ENCODE measurements at regions not wholly inside any gene's neighbourhood (a gene's known extent, or its start where the extent isn't known, plus 50 kb on each side); places are given as distances from the start of the nearest gene placed in this dataset.

GRCh38 chr4:64166365-64166764 lies 242.9 kb downstream of the TECRL start:
- Mint-ChIP-seq H3K36me3 (no peaks in the 10 kb centered on the region), H3K9me3 (peaks cover 0 to 12% (median 7%) of the 10 kb centered on the region in 3 donors), H3K27ac (no peak overlapping the region)

GRCh38 chr4:64158648-64159326 lies 250.5 kb downstream of the TECRL start:
- peaks cover 0 to 6% (median 0%) of the 10 kb centered on the region in 3 donors for H3K9me3 Mint-ChIP-seq
- ChIA-PET POLR2A (no interaction called here), CTCF (no interaction called here)
- no peaks in the 10 kb centered on the region for H3K27me3 ChIP-seq (replicated peaks in 1 of 2; ENCODE audit: control insufficient read depth in 2 of 2, extremely low read depth in 1 of 2, insufficient read depth in 2 of 2, low read length in 1 of 2)
- H3K36me3 Mint-ChIP-seq: no peaks in the 10 kb centered on the region
- H3K36me3 ChIP-seq (ENCODE audit: control insufficient read depth in 2 of 2, extremely low read depth in 1 of 2, insufficient read depth in 1 of 2, low read length in 1 of 2): no peaks in the 10 kb centered on the region
- no peak for ATAC-seq (replicated peaks in 1 of 4)
- no peak overlapping the region for H3K27ac ChIP-seq (ENCODE audit: low read length)
- DNase-seq: peak in 6 of 35 experiments; percentile 1 to 36 (median 4)
- H3K4me1 Mint-ChIP-seq: no peaks in the 10 kb centered on the region
- H3K27me3 Mint-ChIP-seq: no peaks in the 10 kb centered on the region
- H3K9me3 ChIP-seq: no peaks in the 10 kb centered on the region
- WGBS (ENCODE audit: insufficient coverage): no CpG with 5 or more reads among the region's 7 CpGs
- no peak overlapping the region for H3K4me3 ChIP-seq (ENCODE audit: control insufficient read depth in 1 of 2, extremely low read depth in 1 of 2, low read length in 1 of 2)
- no peaks in the 10 kb centered on the region for H3K4me1 ChIP-seq (ENCODE audit: control insufficient read depth in 1 of 2, extremely low read depth in 1 of 2, insufficient read depth in 2 of 2, low read length in 2 of 2)
- no peak overlapping the region for H3K4me3 Mint-ChIP-seq
- no peak overlapping the region for H3K27ac Mint-ChIP-seq

More at GRCh38 chr4:64166365-64166764, 242.9 kb downstream of the TECRL start:
- Mint-ChIP-seq H3K27me3 (no peaks in the 10 kb centered on the region), H3K4me1 (no peaks in the 10 kb centered on the region), H3K4me3 (no peak overlapping the region)
- no peaks in the 10 kb centered on the region for H3K4me1 ChIP-seq (ENCODE audit: control insufficient read depth in 1 of 2, extremely low read depth in 1 of 2, insufficient read depth in 2 of 2, low read length in 2 of 2)
- no peak overlapping the region for H3K27ac ChIP-seq (ENCODE audit: low read length)
- CTCF ChIA-PET: interaction anchor here in 1 of 2 donors (0.6 kb wide), 1 partner anchor 156 kb away, joined by 6 read pairs; no protein-coding TSS in a partner anchor
- H3K27me3 ChIP-seq (replicated peaks in 1 of 2; ENCODE audit: control insufficient read depth in 2 of 2, extremely low read depth in 1 of 2, insufficient read depth in 2 of 2, low read length in 1 of 2): no peaks in the 10 kb centered on the region
- DNase-seq: no peak
- no CpG with 5 or more reads among the region's 3 CpGs for WGBS (ENCODE audit: insufficient coverage)
- ATAC-seq (replicated peaks in 1 of 4): no peak
- H3K9me3 ChIP-seq: no peaks in the 10 kb centered on the region
- no peaks in the 10 kb centered on the region for H3K36me3 ChIP-seq (ENCODE audit: control insufficient read depth in 2 of 2, extremely low read depth in 1 of 2, insufficient read depth in 1 of 2, low read length in 1 of 2)
- POLR2A ChIA-PET: no interaction called here
- H3K4me3 ChIP-seq (ENCODE audit: control insufficient read depth in 1 of 2, extremely low read depth in 1 of 2, low read length in 1 of 2): no peak overlapping the region

- DNase-seq (no peak), ATAC-seq (replicated peaks in 1 of 4) (no peak)
- ChIA-PET CTCF (no interaction called here), POLR2A (no interaction called here)
- H3K4me1 Mint-ChIP-seq: no peaks in the 10 kb centered on the region
- no peak overlapping the region for H3K4me3 Mint-ChIP-seq
- H3K27me3 ChIP-seq (replicated peaks in 1 of 2; ENCODE audit: control insufficient read depth in 2 of 2, extremely low read depth in 1 of 2, insufficient read depth in 2 of 2, low read length in 1 of 2): no peaks in the 10 kb centered on the region
- H3K4me3 ChIP-seq (ENCODE audit: control insufficient read depth in 1 of 2, extremely low read depth in 1 of 2, low read length in 1 of 2): no peak overlapping the region
- no peaks in the 10 kb centered on the region for H3K36me3 Mint-ChIP-seq
- H3K27ac Mint-ChIP-seq: no peak overlapping the region
- no peaks in the 10 kb centered on the region for H3K36me3 ChIP-seq (ENCODE audit: control insufficient read depth in 2 of 2, extremely low read depth in 1 of 2, insufficient read depth in 1 of 2, low read length in 1 of 2)
- H3K9me3 ChIP-seq: no peaks in the 10 kb centered on the region
- no peaks in the 10 kb centered on the region for H3K27me3 Mint-ChIP-seq
- H3K4me1 ChIP-seq (ENCODE audit: control insufficient read depth in 1 of 2, extremely low read depth in 1 of 2, insufficient read depth in 2 of 2, low read length in 2 of 2): no peaks in the 10 kb centered on the region
- peaks cover 0 to 6% (median 0%) of the 10 kb centered on the region in 3 donors for H3K9me3 Mint-ChIP-seq
- H3K27ac ChIP-seq (ENCODE audit: low read length): no peak overlapping the region
- 88% methylated on average over 2 of the region's 2 CpGs for WGBS (ENCODE audit: insufficient coverage)
Observed at GRCh38 chr4:64157397-64157796, 251.9 kb downstream of the TECRL start.

- no peak overlapping the region for H3K27ac ChIP-seq (ENCODE audit: low read length)
- Mint-ChIP-seq H3K36me3 (no peaks in the 10 kb centered on the region), H3K27me3 (no peaks in the 10 kb centered on the region), H3K27ac (no peak overlapping the region), H3K4me1 (no peaks in the 10 kb centered on the region), H3K4me3 (no peak overlapping the region), H3K9me3 (peaks cover 0 to 6% (median 0%) of the 10 kb centered on the region in 3 donors)
- ChIA-PET CTCF (no interaction called here), POLR2A (no interaction called here)
- H3K4me3 ChIP-seq (ENCODE audit: control insufficient read depth in 1 of 2, extremely low read depth in 1 of 2, low read length in 1 of 2): no peak overlapping the region
- H3K27me3 ChIP-seq (replicated peaks in 1 of 2; ENCODE audit: control insufficient read depth in 2 of 2, extremely low read depth in 1 of 2, insufficient read depth in 2 of 2, low read length in 1 of 2): no peaks in the 10 kb centered on the region
- no peaks in the 10 kb centered on the region for H3K36me3 ChIP-seq (ENCODE audit: control insufficient read depth in 2 of 2, extremely low read depth in 1 of 2, insufficient read depth in 1 of 2, low read length in 1 of 2)
- ATAC-seq (replicated peaks in 1 of 4) (no peak), DNase-seq (no peak)
- H3K9me3 ChIP-seq: no peaks in the 10 kb centered on the region
- H3K4me1 ChIP-seq (ENCODE audit: control insufficient read depth in 1 of 2, extremely low read depth in 1 of 2, insufficient read depth in 2 of 2, low read length in 2 of 2): no peaks in the 10 kb centered on the region
Observed at GRCh38 chr4:64156253-64156652, 253.0 kb downstream of the TECRL start.

- Histone ChIP-seq H3K4me1 (ENCODE audit: control insufficient read depth in 1 of 2, extremely low read depth in 1 of 2, insufficient read depth in 2 of 2, low read length in 2 of 2) (no peaks in the 10 kb centered on the region), H3K4me3 (ENCODE audit: control insufficient read depth in 1 of 2, extremely low read depth in 1 of 2, low read length in 1 of 2) (no peak overlapping the region), H3K27ac (ENCODE audit: low read length) (no peak overlapping the region), H3K27me3 (replicated peaks in 1 of 2; ENCODE audit: control insufficient read depth in 2 of 2, extremely low read depth in 1 of 2, insufficient read depth in 2 of 2, low read length in 1 of 2) (no peaks in the 10 kb centered on the region), H3K9me3 (no peaks in the 10 kb centered on the region), H3K36me3 (ENCODE audit: control insufficient read depth in 2 of 2, extremely low read depth in 1 of 2, insufficient read depth in 1 of 2, low read length in 1 of 2) (no peaks in the 10 kb centered on the region)
- CTCF ChIA-PET: no interaction called here
- Mint-ChIP-seq H3K4me1 (no peaks in the 10 kb centered on the region), H3K36me3 (no peaks in the 10 kb centered on the region), H3K9me3 (peaks cover 16 to 38% (median 20%) of the 10 kb centered on the region in 3 donors), H3K4me3 (no peak overlapping the region), H3K27me3 (no peaks in the 10 kb centered on the region), H3K27ac (no peak overlapping the region)
- ATAC-seq (replicated peaks in 1 of 4) (no peak), DNase-seq (no peak)
- POLR2A ChIA-PET: no interaction called here
- 83% methylated on average over 2 of the region's 3 CpGs for WGBS (ENCODE audit: insufficient coverage)
Observed at GRCh38 chr4:64146030-64146429, 263.2 kb downstream of the TECRL start.

- no peak overlapping the region for H3K27ac ChIP-seq (ENCODE audit: low read length)
- Mint-ChIP-seq H3K4me3 (no peak overlapping the region), H3K9me3 (peaks cover 17 to 37% (median 28%) of the 10 kb centered on the region in 3 donors), H3K4me1 (no peaks in the 10 kb centered on the region), H3K27me3 (no peaks in the 10 kb centered on the region), H3K36me3 (no peaks in the 10 kb centered on the region), H3K27ac (no peak overlapping the region)
- DNase-seq (no peak), ATAC-seq (replicated peaks in 1 of 4) (no peak)
- no peak overlapping the region for H3K4me3 ChIP-seq (ENCODE audit: control insufficient read depth in 1 of 2, extremely low read depth in 1 of 2, low read length in 1 of 2)
- H3K9me3 ChIP-seq: no peaks in the 10 kb centered on the region
- H3K27me3 ChIP-seq (replicated peaks in 1 of 2; ENCODE audit: control insufficient read depth in 2 of 2, extremely low read depth in 1 of 2, insufficient read depth in 2 of 2, low read length in 1 of 2): no peaks in the 10 kb centered on the region
- POLR2A ChIA-PET: no interaction called here
- 33% methylated on average over 1 of the region's 1 CpG for WGBS (ENCODE audit: insufficient coverage)
- CTCF ChIA-PET: no interaction called here
- H3K4me1 ChIP-seq (ENCODE audit: control insufficient read depth in 1 of 2, extremely low read depth in 1 of 2, insufficient read depth in 2 of 2, low read length in 2 of 2): no peaks in the 10 kb centered on the region
- H3K36me3 ChIP-seq (ENCODE audit: control insufficient read depth in 2 of 2, extremely low read depth in 1 of 2, insufficient read depth in 1 of 2, low read length in 1 of 2): no peaks in the 10 kb centered on the region
Observed at GRCh38 chr4:64144994-64145393, 264.3 kb downstream of the TECRL start.

GRCh38 chr4:64130907-64131306 lies 278.3 kb downstream of the TECRL start:
- no peaks in the 10 kb centered on the region for H3K4me1 Mint-ChIP-seq
- CTCF ChIA-PET: no interaction called here
- no peak overlapping the region for H3K4me3 Mint-ChIP-seq
- no peak for DNase-seq
- H3K4me3 ChIP-seq (ENCODE audit: control insufficient read depth in 1 of 2, extremely low read depth in 1 of 2, low read length in 1 of 2): no peak overlapping the region
- H3K36me3 Mint-ChIP-seq: no peaks in the 10 kb centered on the region
- WGBS (ENCODE audit: insufficient coverage): no CpG with 5 or more reads among the region's 4 CpGs
- no peak overlapping the region for H3K27ac Mint-ChIP-seq
- no peaks in the 10 kb centered on the region for H3K9me3 ChIP-seq
- H3K27me3 ChIP-seq (replicated peaks in 1 of 2; ENCODE audit: control insufficient read depth in 2 of 2, extremely low read depth in 1 of 2, insufficient read depth in 2 of 2, low read length in 1 of 2): no peaks in the 10 kb centered on the region
- no peaks in the 10 kb centered on the region for H3K4me1 ChIP-seq (ENCODE audit: control insufficient read depth in 1 of 2, extremely low read depth in 1 of 2, insufficient read depth in 2 of 2, low read length in 2 of 2)
- POLR2A ChIA-PET: no interaction called here
- ATAC-seq (replicated peaks in 1 of 4): no peak
- H3K27me3 Mint-ChIP-seq: no peaks in the 10 kb centered on the region
- no peak overlapping the region for H3K27ac ChIP-seq (ENCODE audit: low read length)
- H3K36me3 ChIP-seq (ENCODE audit: control insufficient read depth in 2 of 2, extremely low read depth in 1 of 2, insufficient read depth in 1 of 2, low read length in 1 of 2): no peaks in the 10 kb centered on the region
- H3K9me3 Mint-ChIP-seq: peaks cover 0 to 4% (median 4%) of the 10 kb centered on the region in 3 donors
